ENCODE measurements at regions not wholly inside any gene's neighbourhood (a gene's known extent, or its start where the extent isn't known, plus 50 kb on each side); places are given as distances from the start of the nearest gene placed in this dataset.

DNA sequence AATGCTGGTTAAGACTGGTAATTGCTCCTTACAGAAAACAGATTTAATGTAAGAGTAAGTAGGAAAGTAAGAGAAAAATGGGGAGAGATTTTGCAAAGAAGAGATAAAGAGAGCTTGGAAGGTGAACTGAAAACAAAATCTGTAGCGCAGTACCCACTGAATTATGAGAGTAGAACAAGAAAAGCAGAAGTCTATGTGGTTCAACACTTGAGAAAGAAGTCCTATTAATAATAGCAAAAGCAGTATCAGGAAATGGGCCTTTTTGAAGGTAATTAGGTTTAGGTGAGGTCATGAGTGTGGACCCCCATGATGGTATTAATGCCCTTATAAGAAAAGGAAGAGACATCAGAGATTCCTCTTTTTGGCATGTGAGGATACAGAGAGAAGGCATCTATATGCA is 460.6 kb downstream of the CETN3 start:
- no peak overlapping the region for H3K4me3 ChIP-seq (ENCODE audit: low read depth, low read length)
- no peaks in the 10 kb centered on the region for H3K27me3 ChIP-seq (ENCODE audit: control insufficient read depth, insufficient read depth, low read length)
- TF ChIP-seq, protein P1, sequence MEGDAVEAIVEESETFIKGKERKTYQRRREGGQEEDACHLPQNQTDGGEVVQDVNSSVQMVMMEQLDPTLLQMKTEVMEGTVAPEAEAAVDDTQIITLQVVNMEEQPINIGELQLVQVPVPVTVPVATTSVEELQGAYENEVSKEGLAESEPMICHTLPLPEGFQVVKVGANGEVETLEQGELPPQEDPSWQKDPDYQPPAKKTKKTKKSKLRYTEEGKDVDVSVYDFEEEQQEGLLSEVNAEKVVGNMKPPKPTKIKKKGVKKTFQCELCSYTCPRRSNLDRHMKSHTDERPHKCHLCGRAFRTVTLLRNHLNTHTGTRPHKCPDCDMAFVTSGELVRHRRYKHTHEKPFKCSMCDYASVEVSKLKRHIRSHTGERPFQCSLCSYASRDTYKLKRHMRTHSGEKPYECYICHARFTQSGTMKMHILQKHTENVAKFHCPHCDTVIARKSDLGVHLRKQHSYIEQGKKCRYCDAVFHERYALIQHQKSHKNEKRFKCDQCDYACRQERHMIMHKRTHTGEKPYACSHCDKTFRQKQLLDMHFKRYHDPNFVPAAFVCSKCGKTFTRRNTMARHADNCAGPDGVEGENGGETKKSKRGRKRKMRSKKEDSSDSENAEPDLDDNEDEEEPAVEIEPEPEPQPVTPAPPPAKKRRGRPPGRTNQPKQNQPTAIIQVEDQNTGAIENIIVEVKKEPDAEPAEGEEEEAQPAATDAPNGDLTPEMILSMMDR (IDR thresholded peaks at IDR 0.05; ENCODE audit: insufficient read depth, low read depth, low read length), result no peak
- ChIA-PET CTCF (no interaction called here), POLR2A (no interaction called here)
- H3K36me3 ChIP-seq (ENCODE audit: control insufficient read depth, insufficient read depth, low read length), result no peaks in the 10 kb centered on the region
- no peak for DNase-seq (ENCODE audit: low read depth)

DNA sequence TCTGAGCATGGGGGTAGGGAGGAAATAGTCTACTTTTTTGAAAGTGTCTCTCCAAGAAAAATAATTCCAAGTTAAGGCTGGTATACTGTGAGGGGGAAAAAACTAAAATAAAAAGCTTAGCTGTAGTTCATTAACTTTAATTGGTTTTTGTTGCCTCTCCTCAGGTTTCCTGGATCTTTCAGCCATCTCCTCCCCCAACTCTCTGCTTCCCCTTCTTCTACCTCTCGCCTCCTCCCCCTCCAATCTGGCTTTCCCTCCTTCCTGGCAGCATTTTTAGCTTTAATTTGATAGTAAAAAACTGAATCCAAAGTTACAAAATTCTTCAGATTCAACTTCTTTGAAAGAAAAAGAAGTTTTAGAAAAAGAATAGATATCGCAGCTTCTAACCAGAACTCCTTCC is 462.6 kb downstream of the CETN3 start:
- no peaks in the 10 kb centered on the region for H3K27me3 ChIP-seq (ENCODE audit: control insufficient read depth, insufficient read depth, low read length)
- TF ChIP-seq, protein P1 (IDR thresholded peaks at IDR 0.05; ENCODE audit: insufficient read depth, low read depth, low read length), result no peak
- ChIA-PET CTCF (interaction anchor here (0.8 kb wide), 1 partner anchor 21 kb away, joined by 3 read pairs; no protein-coding TSS in a partner anchor), POLR2A (no interaction called here)
- no peak for DNase-seq (ENCODE audit: low read depth)
- H3K36me3 ChIP-seq (ENCODE audit: control insufficient read depth, insufficient read depth, low read length), result no peaks in the 10 kb centered on the region
- no peak overlapping the region for H3K4me3 ChIP-seq (ENCODE audit: low read depth, low read length)

DNA sequence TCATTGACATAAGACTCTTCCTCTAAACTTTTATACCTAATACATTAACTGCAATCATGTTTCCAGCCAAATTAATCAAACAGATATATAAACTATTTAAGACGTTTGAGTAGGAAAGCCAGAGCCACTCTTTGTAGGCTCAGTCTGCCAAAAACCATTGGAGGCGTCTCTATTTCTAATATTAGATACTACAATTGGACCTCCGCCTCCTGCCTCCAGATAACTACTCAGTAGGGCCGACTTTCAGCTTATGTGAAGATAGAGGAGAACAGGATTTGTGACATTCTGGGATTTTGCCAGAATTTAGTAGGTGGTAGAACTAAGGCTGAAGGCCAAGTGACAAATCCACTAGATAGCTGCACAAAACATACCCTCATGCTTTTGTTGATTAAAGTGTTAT is 463.0 kb downstream of the CETN3 start:
- CTCF ChIA-PET, result interaction anchor here (0.8 kb wide), 1 partner anchor 21 kb away, joined by 3 read pairs; no protein-coding TSS in a partner anchor
- no peak overlapping the region for H3K4me3 ChIP-seq (ENCODE audit: low read depth, low read length)
- H3K36me3 ChIP-seq (ENCODE audit: control insufficient read depth, insufficient read depth, low read length), result no peaks in the 10 kb centered on the region
- TF ChIP-seq, protein P1 (IDR thresholded peaks at IDR 0.05; ENCODE audit: insufficient read depth, low read depth, low read length), result no peak
- no peaks in the 10 kb centered on the region for H3K27me3 ChIP-seq (ENCODE audit: control insufficient read depth, insufficient read depth, low read length)
- POLR2A ChIA-PET, result no interaction called here
- no peak for DNase-seq (ENCODE audit: low read depth)

DNA sequence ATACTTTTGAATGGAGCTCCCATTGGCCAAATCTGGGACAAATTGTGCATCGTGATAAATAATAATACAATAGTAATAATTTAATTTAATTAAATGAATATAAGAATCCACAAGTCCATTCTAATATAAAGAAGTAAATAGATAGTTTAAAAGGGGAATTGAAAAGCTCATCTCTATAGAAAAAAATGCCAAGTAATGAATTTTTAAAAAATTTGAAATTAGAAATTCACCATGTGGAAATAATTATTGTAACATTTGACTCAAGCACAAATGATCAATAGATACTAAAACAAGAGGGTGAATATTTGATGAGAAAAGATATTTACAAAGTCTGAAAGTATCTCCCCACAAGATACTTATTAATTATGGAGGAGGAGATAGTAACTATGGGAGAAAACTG is 467.4 kb downstream of the CETN3 start:
- ChIA-PET POLR2A (no interaction called here), CTCF (no interaction called here)

DNA sequence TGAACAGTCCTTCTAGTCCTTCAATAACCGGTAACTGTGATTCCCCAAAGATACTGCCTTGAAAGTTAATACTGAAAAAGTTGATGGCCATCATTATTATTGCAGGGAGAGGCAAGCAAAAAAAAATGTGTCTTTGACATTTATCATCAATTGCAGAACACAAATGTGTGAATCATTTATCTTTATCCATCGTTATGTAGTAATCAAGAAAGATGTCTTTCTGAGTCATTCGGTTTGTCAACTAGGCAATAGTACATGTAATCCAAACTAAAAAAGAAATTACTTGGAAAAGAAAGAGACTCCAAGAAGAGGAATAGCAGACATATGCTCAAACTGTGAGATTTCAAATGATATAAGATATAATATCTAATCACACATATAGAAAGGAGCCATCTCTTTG is 473.0 kb downstream of the CETN3 start:
- TF ChIP-seq, protein P1 (IDR thresholded peaks at IDR 0.05; ENCODE audit: insufficient read depth, low read depth, low read length), result no peak
- CTCF ChIA-PET, result no interaction called here
- H3K36me3 ChIP-seq (ENCODE audit: control insufficient read depth, insufficient read depth, low read length), result no peaks in the 10 kb centered on the region
- H3K27me3 ChIP-seq (ENCODE audit: control insufficient read depth, insufficient read depth, low read length), result no peaks in the 10 kb centered on the region
- DNase-seq (ENCODE audit: low read depth), result no peak
- H3K4me3 ChIP-seq (ENCODE audit: low read depth, low read length), result no peak overlapping the region
- POLR2A ChIA-PET, result no interaction called here

More for the DNA sequence above, 467.4 kb downstream of the CETN3 start:
- Histone ChIP-seq H3K27me3 (ENCODE audit: control insufficient read depth, insufficient read depth, low read length) (no peaks in the 10 kb centered on the region), H3K36me3 (ENCODE audit: control insufficient read depth, insufficient read depth, low read length) (no peaks in the 10 kb centered on the region), H3K4me3 (ENCODE audit: low read depth, low read length) (no peak overlapping the region)
- no peak for DNase-seq (ENCODE audit: low read depth)
- TF ChIP-seq, protein P1 (IDR thresholded peaks at IDR 0.05; ENCODE audit: insufficient read depth, low read depth, low read length), result no peak

Measured in BJ (cell line).